NCI-H1436 treated with DMSO at 0.1 percent for 48 hours (cell line): ENCODE measurements at regions not wholly inside any gene's neighbourhood (a gene's known extent, or its start where the extent isn't known, plus 50 kb on each side); places are given as distances from the start of the nearest gene placed in this dataset.

Experiments
- DNase-seq: peaks from one replicate; lab custom pipeline; 2025; lab: John Stamatoyannopoulos, UW

DNA sequence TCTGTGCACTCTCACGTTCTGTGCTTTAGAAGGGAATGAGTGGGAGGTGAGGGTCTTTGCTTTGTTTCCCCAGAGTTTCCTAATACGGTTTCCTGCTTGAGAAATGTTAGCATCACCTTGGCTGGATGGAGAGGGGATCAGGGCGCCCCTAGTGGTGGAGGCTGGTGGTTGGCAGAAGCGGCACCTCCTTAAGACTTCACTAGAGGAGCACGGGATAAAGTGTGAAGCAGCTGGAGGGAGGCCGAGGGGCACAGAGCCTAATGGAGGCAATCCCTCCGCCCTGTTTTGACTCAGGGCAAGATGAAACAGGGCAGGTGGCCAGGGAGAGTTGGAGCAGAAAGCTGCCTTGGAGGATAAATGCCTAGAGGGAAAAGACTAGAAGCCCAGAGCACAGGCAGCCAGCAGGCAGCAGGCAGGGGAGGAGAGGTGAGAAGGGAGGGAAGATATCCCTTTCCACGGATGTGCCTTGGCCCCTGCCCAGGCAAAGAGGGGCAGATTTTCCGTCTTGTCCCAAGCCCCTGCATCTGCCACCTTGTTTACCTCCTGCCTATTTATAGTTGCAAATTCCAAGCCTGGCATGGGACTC is 56.0 kb upstream of the BTRC start:
- no peak for DNase-seq

DNA sequence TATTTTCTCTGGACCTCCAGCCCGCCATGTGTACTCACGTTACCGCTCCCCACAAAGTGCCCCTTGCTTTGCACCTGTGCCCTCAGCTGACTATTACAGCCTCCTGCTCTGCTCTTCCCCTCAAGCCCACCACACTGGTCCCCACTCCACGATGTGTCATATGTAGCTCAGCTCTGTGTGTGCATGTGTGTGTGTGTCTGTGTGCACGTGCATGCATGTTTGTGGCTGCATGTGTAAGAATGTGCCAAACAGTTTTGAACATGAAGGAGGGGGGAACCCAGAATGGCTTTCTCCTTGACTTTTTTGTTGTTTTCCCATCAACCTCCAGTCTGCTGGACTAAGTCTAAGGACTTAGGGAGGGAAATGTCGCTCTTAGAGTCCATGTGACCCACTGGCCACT is 54.8 kb upstream of the BTRC start:
- DNase-seq: no peak

DNA sequence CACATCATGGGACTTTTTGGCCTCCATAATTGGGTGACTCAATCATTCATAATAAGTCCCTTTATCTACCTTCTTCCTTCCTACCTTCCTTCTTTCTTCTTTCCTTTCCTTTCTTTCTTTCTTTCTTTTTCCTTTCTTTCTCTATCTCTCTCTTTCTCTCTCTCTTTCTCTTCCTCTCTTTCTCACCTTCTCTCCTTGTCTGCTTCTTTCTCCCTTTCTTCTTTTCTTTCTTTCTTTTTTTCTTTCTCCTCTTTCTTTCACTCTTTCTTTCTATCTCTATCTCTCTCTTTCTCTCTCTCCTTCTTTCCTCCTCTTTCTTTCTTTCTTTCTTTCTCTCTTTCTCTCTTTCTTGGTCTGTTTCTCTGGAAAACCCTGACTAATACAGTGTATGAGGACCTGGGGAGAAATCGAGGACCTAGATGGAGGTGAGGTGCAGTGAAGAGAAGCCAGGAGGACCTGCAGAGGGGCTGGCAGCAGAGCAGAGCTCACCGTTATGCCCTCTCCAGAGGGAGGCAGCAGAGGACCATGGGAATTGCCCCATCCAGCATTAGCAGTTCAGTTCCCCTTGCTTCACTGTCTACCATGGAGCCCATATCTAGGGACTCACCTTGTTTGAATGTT is 52.7 kb upstream of the BTRC start:
- no peak for DNase-seq

DNA sequence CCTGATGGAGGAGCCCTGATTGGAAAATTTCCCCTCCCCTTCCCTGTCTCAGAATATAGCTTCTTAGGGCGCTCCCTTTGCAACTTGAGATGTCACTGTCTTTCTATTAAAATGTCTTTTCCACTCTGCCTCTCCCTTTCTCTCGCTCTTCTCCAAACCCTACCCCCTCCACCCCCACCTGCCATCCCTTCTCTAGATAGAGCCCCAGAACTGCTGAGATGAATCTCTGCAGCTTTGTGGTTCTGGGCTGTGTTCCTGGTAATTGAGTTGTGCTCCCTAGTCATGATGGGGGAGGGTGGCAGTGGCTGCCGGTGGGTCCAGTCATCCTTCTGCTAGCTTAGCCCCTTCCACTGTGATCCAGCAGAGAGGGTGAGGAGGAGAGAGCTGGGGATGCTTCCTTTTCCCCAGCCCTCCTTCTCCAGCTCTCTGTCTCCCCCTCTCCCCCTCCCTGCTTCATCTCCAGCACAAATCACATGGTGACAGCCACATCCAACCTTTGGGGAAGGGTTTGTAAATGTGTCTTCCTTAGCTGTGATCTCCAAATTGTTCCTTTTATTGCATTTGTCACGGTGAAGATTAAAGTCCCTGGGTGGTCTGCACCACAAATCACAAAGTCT is 50.8 kb upstream of the BTRC start:
- DNase-seq: no peak
